Heart left ventricle (tissue), 16 donors: ENCODE measurements at regions not wholly inside any gene's neighbourhood (a gene's known extent, or its start where the extent isn't known, plus 50 kb on each side); places are given as distances from the start of the nearest gene placed in this dataset.
A peak's percentile ranks its signal among the peaks of the same experiment; 100 is the strongest.

Experiments used
- ATAC-seq, 4 donors: fragments of 200-7000 bp; cut with Tn5 transposase; one replicate each; pipeline ENCODE4 v1.9.1; 2020 to 2022; ENCODE audit warnings: moderate library complexity in 4 of 4, mild to moderate bottlenecking in 3 of 4, moderate number of reproducible peaks in 1 of 4
- DNase-seq, 5 donors: peaks; one replicate each; pipeline ENCODE4 v3.0.0-alpha.2; 2020
- H3K27ac ChIP-seq, 12 donors: fragments of 200-600 bp; sonication (generic) in 4 of 12; one replicate each; pipeline versions ENCODE4 v1.5.0 to v1.8.0; 2016 to 2022; ENCODE audit warnings: mild to moderate bottlenecking in 2 of 12
- H3K27me3 ChIP-seq, 9 donors: fragments of 200-600 bp; sonication (generic) in 2 of 9; one replicate each; pipeline versions ENCODE4 v1.5.1 to v1.8.0; 2016 to 2022; ENCODE audit warnings: mild to moderate bottlenecking in 3 of 9
- H3K36me3 ChIP-seq, 9 donors: fragments of 200-600 bp; sonication (generic) in 2 of 9; one replicate each; pipeline versions ENCODE4 v1.5.0 to v1.8.0; 2018 to 2022; ENCODE audit warnings: mild to moderate bottlenecking in 2 of 9
- H3K4me1 ChIP-seq, 12 donors: fragments of 200-600 bp; sonication (generic) in 4 of 12; one replicate each; pipeline versions ENCODE4 v1.5.0 to v1.8.0; 2016 to 2022; ENCODE audit warnings: mild to moderate bottlenecking in 3 of 12
- H3K4me3 ChIP-seq, 12 donors: fragments of 200-600 bp; sonication (generic) in 4 of 12; one replicate each; pipeline versions ENCODE4 v1.5.0 to v1.8.0; 2017 to 2022; ENCODE audit warnings: mild to moderate bottlenecking in 9 of 12, moderate library complexity in 4 of 12
- H3K9me3 ChIP-seq, 12 donors: fragments of 200-600 bp; sonication (generic) in 4 of 12; one replicate each; pipeline versions ENCODE4 v1.5.0 to v1.8.0; 2016 to 2022; ENCODE audit warnings: mild to moderate bottlenecking in 1 of 12
- CTCF ChIP-seq, 12 donors: fragments of 200-600 bp; sonication (generic) in 4 of 12; IDR thresholded peaks; one replicate each; pipeline versions ENCODE4 v1.5.0 to v1.8.0; 2018 to 2022; ENCODE audit warnings: antibody characterized with exemption in 12 of 12, mild to moderate bottlenecking in 5 of 12
- POLR2A ChIP-seq, 2 donors: fragments of 450-650 bp; IDR thresholded peaks; one replicate each; pipeline ENCODE4 v1.6.1; 2017; ENCODE audit warnings: antibody characterized with exemption in 2 of 2, mild to moderate bottlenecking in 2 of 2, moderate library complexity in 2 of 2
- WGBS, 4 donors: extraction: QIAGEN DNeasy Blood & Tissue Kit in 2 of 4; methylation state at CpG; one replicate each; pipeline versions ENCODE4 v1.1.5 to v1.1.7; 2013 to 2018; 5-methylcytosine and 5-hydroxymethylcytosine counted together
- intact Hi-C, 10 donors: fragments of 100-400 bp; cut with DNase I; formaldehyde crosslinking; loops; one replicate each; pipeline versions ENCODE4 v1.11.1 to v1.14.2; 2022
- donor health status: ischemic (EF 13 %, LVEDD 7.1; RV severe dilation, severe dysfunction).
- donor health status: healthy with polysubstance abuse.
- donor health status: DM: no; HTN: yes; CAD: no.
- donor health status: DM: no; HTN: no; CAD: no.
- donor health status: ischemic (EF 25% LVEDD 6.9; RV normal size, moderate dysfunction).
- donor health status: ischemic (EF 25% LVEDD 5.7; RV mildly dilated, moderate dysfunction).
- donor health status: healthy.
- donor health status: DM: yes; HTN: yes; CAD: no.
- donor health status: ischemic (EF 35%, LVEDD 5.7; RV mildly dilated, moderate dysfunction).
- donor health status: nonischemic (EF 11% LVEDD 7.7; RV severe dilation, severe dysfunction).
- donor health status: DM: yes; HTN: yes; CAD: no.
- donor health status: PGD.
- donor health status: ischemic (EF 29% LVEDD 5.4; RV normal size, mild dysfunction).
- donor health status: nonischemic (EF 23%, LVEDD 6.1; RV moderate dilation, normal function).

GRCh38 chr2:38473333-38474005 lies 96.4 kb upstream of the ATL2 start:
- 74 to 76% (median 75%) methylated on average over 5 of the region's 5 CpGs for WGBS, 4 donors
- ATAC-seq = no peak
- intact Hi-C loops = no loop called here
- TF ChIP-seq CTCF (IDR thresholded peaks at IDR 0.05) = no peak
- TF ChIP-seq POLR2A (IDR thresholded peaks at IDR 0.05) = no peak
- H3K27ac ChIP-seq = no peak overlapping the region
- H3K36me3 ChIP-seq = no peaks in the 10 kb centered on the region
- no peak overlapping the region for H3K4me3 ChIP-seq
- H3K4me1 ChIP-seq = peaks cover 0 to 13% (median 0%) of the 10 kb centered on the region in 12 donors
- H3K9me3 ChIP-seq = no peaks in the 10 kb centered on the region
- H3K27me3 ChIP-seq = no peaks in the 10 kb centered on the region
- no peak for DNase-seq

- Histone ChIP-seq H3K36me3 (no peaks in the 10 kb centered on the region), H3K4me3 (no peak overlapping the region), H3K27me3 (no peaks in the 10 kb centered on the region), H3K9me3 (no peaks in the 10 kb centered on the region), H3K27ac (peak overlapping the region in 1 of 12 donors; percentile 85), H3K4me1 (peaks cover 0 to 13% (median 0%) of the 10 kb centered on the region in 12 donors)
- DNase-seq (no peak), ATAC-seq (no peak)
- 91 to 95% (median 92%) methylated on average over 3 of the region's 3 CpGs for WGBS, 4 donors
- intact Hi-C loops = no loop called here
- TF ChIP-seq POLR2A (IDR thresholded peaks at IDR 0.05) (no peak), CTCF (IDR thresholded peaks at IDR 0.05) (no peak)
Measured at GRCh38 chr2:38470115-38470514, 93.0 kb upstream of the ATL2 start.

- 60 to 75% (median 69%) methylated on average over 3 of the region's 3 CpGs for WGBS, 4 donors
- Histone ChIP-seq H3K36me3 (no peaks in the 10 kb centered on the region), H3K4me1 (peaks cover 0 to 5% (median 0%) of the 10 kb centered on the region in 12 donors), H3K27ac (peak overlapping the region in 1 of 12 donors; percentile 85), H3K9me3 (no peaks in the 10 kb centered on the region), H3K4me3 (no peak overlapping the region), H3K27me3 (no peaks in the 10 kb centered on the region)
- no peak for TF ChIP-seq CTCF (IDR thresholded peaks at IDR 0.05)
- no peak for TF ChIP-seq POLR2A (IDR thresholded peaks at IDR 0.05)
- ATAC-seq = no peak
- intact Hi-C loops = loop anchor here in 6 of 10 donors (5.0 to 10.0 kb wide), 3 partner anchors 151 to 156 kb away; no protein-coding TSS in a partner anchor
- no peak for DNase-seq
Measured at GRCh38 chr2:38467768-38468455, 90.8 kb upstream of the ATL2 start.
